HG02973 (cell line): ENCODE measurements at regions not wholly inside any gene's neighbourhood (a gene's known extent, or its start where the extent isn't known, plus 50 kb on each side); places are given as distances from the start of the nearest gene placed in this dataset.
"Not testable (repeated sequence)": the region's sequence is repeated elsewhere in the genome, so short reads cannot be mapped to it uniquely, and the experiment has no call there.

Experiments used
- ATAC-seq: cut with Tn5 transposase; IDR thresholded peaks from one replicate; pipeline ENCODE4 v1.9.1; 2021; ENCODE audit warnings: moderate library complexity; ENCODE audit not compliant: unreplicated experiment

DNA sequence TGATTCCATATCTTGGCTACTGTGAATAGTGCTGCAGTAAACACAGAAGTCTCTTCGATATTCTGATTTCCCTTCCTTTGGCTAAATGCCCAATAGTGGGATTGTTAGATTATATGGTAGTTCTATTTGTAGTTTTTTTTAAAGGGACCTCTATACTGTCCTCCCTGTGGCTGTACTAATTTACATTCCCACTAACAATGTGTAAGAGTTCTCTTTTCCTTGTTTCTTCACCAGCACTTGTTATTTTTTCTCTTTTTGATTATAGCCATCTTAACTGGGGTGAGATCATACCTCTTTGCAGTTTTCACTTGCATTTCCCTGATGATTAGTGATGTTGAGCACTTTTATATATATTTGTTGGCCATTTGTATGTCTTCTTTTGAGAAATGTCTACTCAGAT is 102.0 kb downstream of the CARTPT start:
- ATAC-seq = no peak

DNA sequence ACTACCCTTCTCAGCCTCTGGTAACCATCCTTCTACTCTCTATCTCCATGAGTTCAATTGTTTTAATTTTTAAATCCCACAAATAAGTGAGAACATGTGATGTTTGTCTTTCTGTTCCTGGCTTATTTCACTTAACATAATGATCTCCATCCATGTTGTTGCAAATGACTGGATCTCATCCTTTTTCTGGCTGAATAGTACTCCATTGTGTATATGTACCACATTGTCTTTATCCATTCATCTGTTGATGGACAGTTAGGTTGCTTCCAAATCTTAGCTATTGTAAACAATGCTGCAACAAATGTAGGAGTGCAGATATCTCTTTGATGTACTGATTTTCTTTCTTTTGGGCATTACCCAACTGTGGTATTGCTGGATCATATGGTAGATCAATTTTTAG is 103.0 kb downstream of the CARTPT start:
- not testable (repeated sequence) for ATAC-seq

DNA sequence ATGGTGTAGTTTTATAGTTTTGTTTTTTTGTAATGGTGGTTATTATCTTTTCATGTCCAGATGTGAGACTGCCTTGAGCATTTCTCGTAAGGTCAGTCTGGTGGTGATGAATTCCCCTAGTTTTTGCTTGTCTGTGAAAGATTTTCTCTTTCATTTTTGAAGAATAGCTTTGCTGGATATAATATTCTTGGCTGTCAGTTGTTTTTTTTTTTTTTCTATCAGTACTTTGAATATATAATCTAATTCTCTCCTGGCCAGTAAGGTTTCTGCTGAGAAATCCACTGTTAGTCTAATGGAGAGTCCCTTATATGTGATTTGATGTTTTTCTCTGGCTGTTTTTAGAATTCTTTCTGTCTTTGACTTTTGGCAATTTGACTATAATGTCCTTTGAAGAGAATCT is 106.9 kb downstream of the CARTPT start:
- no peak for ATAC-seq

DNA sequence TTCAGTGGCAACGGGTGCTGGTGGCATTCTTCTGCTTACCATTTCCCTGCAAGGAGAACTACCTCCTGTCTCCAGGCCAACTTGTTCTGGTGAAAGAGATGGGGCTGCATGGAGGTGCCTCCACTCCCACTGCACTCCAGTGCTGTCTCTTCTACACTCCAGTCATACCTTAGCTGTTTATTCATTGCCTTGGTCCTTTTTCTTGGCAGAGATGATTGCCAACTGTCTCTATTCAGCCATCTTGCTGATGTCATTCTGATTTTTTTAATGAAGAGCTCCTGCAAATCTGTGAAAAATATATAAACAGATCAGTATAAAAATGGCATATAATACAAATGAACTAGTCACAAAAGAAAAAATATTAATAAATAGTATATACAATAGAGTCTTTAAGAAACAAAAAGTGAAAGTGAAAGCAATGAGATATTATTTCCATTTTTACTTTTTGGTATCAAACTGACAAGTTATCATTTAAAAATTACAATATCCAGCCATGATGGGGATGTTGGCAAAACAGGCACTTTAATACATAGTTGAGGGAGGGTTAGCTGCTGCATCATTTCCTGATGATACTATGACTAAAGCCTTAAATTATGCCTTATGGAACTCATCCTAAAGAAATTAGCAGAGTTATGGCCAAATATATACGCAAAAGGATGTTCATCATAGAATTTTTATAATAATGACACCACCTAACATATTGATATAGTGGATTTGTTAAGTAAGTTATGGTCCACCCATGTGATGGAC is 109.4 kb downstream of the CARTPT start:
- ATAC-seq = no peak

DNA sequence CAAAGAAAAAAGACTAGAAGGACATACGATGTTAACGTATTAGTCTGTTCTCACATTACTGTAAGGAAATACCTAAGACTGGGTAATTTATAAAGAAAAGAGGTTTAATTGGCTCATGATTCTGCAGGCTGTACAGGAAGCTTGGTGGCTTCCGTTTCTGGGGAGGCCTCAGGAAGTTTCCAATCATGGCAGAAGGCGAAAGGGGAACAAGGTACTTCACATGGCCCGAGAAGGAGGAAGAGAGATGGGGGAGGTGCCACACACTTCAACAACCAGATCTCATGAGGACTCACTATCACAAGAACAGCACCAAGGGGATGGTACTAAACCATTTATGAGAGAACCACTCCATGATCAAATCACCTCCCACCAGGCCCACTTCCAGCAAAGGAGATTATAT is 110.1 kb downstream of the CARTPT start:
- ATAC-seq = no peak

GRCh38 chr5:71830681-71831539 is 111.8 kb downstream of the CARTPT start:
- no peak for ATAC-seq

GRCh38 chr5:71832812-71833715 is 114.0 kb downstream of the CARTPT start:
- no peak for ATAC-seq

- no peak for ATAC-seq
Observed at GRCh38 chr5:71834601-71835000, 115.5 kb downstream of the CARTPT start.

GRCh38 chr5:71836084-71836483 is 117.0 kb downstream of the CARTPT start:
- no peak for ATAC-seq

DNA sequence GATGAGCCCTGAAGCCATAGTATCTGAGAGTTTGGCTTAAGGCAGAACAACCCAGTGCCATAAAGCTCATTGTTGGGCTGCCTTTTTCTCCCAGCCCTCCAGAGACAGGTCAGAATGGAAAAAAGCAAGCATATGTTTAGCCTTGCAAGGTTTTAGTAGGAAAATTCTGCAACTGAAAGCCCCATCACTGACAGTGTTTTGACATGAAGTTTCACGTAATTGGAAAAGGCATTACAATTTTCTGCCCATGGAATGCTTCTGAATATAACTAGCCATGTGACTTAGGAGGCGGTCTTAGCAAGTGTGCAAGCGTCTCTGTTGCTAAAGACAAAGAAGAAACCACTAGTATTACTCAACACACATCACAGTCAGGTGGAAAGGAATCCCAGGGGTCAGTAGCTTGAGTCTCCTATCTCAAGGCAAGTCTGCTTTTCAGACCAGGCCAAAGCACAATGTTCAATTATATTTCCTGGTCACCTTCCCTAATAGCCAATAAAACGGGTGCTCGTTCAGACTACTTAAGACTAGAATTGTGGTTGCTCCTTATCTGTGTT is 117.6 kb downstream of the CARTPT start:
- ATAC-seq = no peak

GRCh38 chr5:71838286-71838685 is 119.2 kb downstream of the CARTPT start:
- ATAC-seq = no peak

- ATAC-seq = no peak
Observed at GRCh38 chr5:71839096-71839884, 120.2 kb downstream of the CARTPT start.

DNA sequence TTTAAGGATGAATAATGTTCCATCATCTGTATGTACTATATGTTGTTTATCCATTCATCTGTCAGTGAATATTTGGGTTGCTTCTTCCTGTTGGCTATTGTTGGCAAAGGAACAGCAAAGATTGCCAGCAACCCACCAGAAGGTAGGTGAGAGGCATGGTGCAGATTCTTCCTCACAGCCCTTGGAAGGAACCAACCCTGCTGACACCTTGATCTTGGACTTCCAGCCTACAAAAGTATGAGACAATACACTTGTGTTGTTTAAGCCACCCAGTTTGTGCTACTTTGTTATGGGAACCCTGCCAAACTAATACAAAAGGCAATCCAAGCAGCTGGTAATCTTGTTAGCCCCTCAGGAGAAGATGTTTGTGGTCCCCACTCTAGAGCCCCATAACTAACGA is 122.0 kb downstream of the CARTPT start:
- no peak for ATAC-seq

- ATAC-seq = no peak
Observed at GRCh38 chr5:71843111-71843510, 124.0 kb downstream of the CARTPT start.

- ATAC-seq = no peak
Observed at GRCh38 chr5:71844862-71845261, 125.8 kb downstream of the CARTPT start.

GRCh38 chr5:71859515-71859914 is 140.4 kb downstream of the CARTPT start:
- ATAC-seq = no peak

DNA sequence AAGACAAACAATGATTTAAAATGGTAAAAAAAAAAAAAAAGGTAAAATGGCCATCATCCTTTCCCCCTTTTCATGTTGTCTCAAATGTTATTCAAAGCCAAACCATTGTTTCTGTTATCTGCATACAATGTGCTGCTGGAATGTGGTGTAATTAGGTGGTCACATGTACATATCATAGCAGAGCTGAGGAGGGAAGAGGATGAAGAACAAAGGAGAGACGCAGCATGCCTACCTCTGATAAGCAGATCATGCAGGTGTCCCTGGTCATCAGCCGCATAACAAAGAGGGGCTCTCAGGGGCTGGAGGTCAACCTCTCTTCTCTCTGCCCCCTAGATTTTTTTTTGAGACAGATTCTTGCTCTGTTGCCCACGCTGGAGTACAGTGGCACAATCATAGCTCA is 141.0 kb downstream of the CARTPT start:
- ATAC-seq = no peak

DNA sequence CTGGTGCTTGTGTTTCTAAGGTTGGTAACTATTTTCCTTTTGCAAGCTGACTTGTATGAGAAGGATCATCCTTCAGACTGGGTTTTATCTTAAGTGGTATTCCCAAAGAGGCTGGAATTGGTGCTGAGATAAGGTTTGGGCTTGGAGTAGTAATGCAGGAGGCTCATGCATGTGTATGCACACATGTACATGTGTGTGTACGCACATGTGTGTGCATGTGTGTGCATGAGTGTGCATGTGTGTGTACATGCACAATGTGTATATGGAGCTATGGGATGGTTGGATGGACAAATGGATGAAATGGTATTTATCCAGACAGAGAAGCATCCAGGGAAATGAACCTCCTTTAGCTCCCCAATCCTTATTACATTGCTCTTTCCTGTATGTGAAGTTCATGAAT is 142.6 kb downstream of the CARTPT start:
- ATAC-seq = no peak

DNA sequence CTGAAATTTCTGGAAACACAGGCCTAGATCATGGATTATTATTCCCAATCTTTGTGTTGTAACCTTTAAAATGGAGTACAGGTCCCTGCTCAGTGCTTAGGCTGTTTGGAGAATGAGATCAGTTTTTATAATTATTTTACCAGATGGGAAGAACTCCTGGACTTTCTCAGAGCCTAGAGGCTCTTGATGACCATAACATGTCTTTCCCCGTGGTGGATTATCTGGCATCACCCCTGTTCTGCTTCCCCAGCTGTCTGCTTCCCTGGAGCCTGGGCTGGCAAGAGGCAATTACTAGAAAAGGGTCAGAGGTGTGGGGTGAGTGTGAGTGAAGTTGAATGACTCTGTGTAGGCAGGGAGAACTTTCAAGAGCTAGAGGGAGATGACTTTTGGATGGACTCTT is 143.0 kb downstream of the CARTPT start:
- ATAC-seq = no peak

- ATAC-seq = no peak
Observed at GRCh38 chr5:71862507-71863060, 143.5 kb downstream of the CARTPT start.
